ENCODE measurements at regions not wholly inside any gene's neighbourhood (a gene's known extent, or its start where the extent isn't known, plus 50 kb on each side); places are given as distances from the start of the nearest gene placed in this dataset.

- TF ChIP-seq CTCF (IDR thresholded peaks at IDR 0.05): no peak
- TF ChIP-seq EP300 (IDR thresholded peaks at IDR 0.05): no peak
Observed at GRCh38 chr2:234426616-234427015, 70.3 kb downstream of the ARL4C start.
